Stimulated activated CD8-positive, alpha-beta memory T cell treated with anti-CD3 and anti-CD28 coated beads, Interleukin-15, amount 100 ng/mL, for 48 hours (primary cell): ENCODE measurements at regions not wholly inside any gene's neighbourhood (a gene's known extent, or its start where the extent isn't known, plus 50 kb on each side); places are given as distances from the start of the nearest gene placed in this dataset.

Experiments used
- DNase-seq, 2 donors: peaks; one replicate each; pipeline ENCODE4 v3.0.0-alpha.2; 2020; ENCODE audit warnings: low read depth in 2 of 2

GRCh38 chr1:157289424-157290105 is 151.4 kb upstream of the ETV3 start:
- no peak for DNase-seq

- DNase-seq = no peak
Measured at GRCh38 chr1:157288996-157289395, 150.8 kb upstream of the ETV3 start.

- DNase-seq = no peak
Measured at GRCh38 chr1:157288492-157288891, 150.3 kb upstream of the ETV3 start.

GRCh38 chr1:157288006-157288405 is 149.8 kb upstream of the ETV3 start:
- no peak for DNase-seq

- no peak for DNase-seq
Measured at GRCh38 chr1:157287462-157287861, 149.3 kb upstream of the ETV3 start.

- DNase-seq = no peak
Measured at GRCh38 chr1:157286646-157287420, 148.6 kb upstream of the ETV3 start.

- DNase-seq = no peak
Measured at GRCh38 chr1:157286096-157286495, 147.9 kb upstream of the ETV3 start.

- DNase-seq = no peak
Measured at GRCh38 chr1:157284451-157284850, 146.3 kb upstream of the ETV3 start.

- no peak for DNase-seq
Measured at GRCh38 chr1:157279802-157280140, 141.6 kb upstream of the ETV3 start.

- no peak for DNase-seq
Measured at GRCh38 chr1:157279138-157279801, 141.1 kb upstream of the ETV3 start.

- no peak for DNase-seq
Measured at GRCh38 chr1:157278383-157279137, 140.4 kb upstream of the ETV3 start.

GRCh38 chr1:157277913-157278312 is 139.7 kb upstream of the ETV3 start:
- DNase-seq = no peak

- no peak for DNase-seq
Measured at GRCh38 chr1:157277281-157277680, 139.1 kb upstream of the ETV3 start.

- no peak for DNase-seq
Measured at GRCh38 chr1:157274698-157275534, 136.7 kb upstream of the ETV3 start.

- DNase-seq = no peak
Measured at GRCh38 chr1:157272729-157273524, 134.7 kb upstream of the ETV3 start.

GRCh38 chr1:157272264-157272663 is 134.1 kb upstream of the ETV3 start:
- DNase-seq = no peak

- no peak for DNase-seq
Measured at GRCh38 chr1:157270705-157271274, 132.6 kb upstream of the ETV3 start.

- no peak for DNase-seq
Measured at GRCh38 chr1:157269656-157270375, 131.6 kb upstream of the ETV3 start.

GRCh38 chr1:157262891-157263290 is 124.7 kb upstream of the ETV3 start:
- DNase-seq = no peak
